C4-2B (cell line): ENCODE measurements at regions not wholly inside any gene's neighbourhood (a gene's known extent, or its start where the extent isn't known, plus 50 kb on each side); places are given as distances from the start of the nearest gene placed in this dataset.

ENCODE experiments used
- CTCF ChIP-seq: fragments of 450-650 bp; conservative IDR thresholded peaks from 2 replicates; pipeline ENCODE4 v1.5.1; 2017; ENCODE audit warnings: mild to moderate bottlenecking
- ZFX ChIP-seq: fragments of 450-650 bp; IDR thresholded peaks from 2 replicates; pipeline ENCODE4 v1.6.1; 2017

- TF ChIP-seq CTCF: no peak
- TF ChIP-seq ZFX: no peak
Measured at GRCh38 chr4:83783215-83783614, 247.3 kb downstream of the GPAT3 start.
